B cell (primary cell): ENCODE measurements at regions not wholly inside any gene's neighbourhood (a gene's known extent, or its start where the extent isn't known, plus 50 kb on each side); places are given as distances from the start of the nearest gene placed in this dataset.

Source experiments
- ATAC-seq: fragments of 200-7000 bp; cut with Tn5 transposase; one replicate; pipeline ENCODE4 v1.10.0; 2021; ENCODE audit warnings: low read depth, mild to moderate bottlenecking, moderate number of reproducible peaks, moderate library complexity
- CTCF ChIA-PET: fragments of 350-600 bp; sonication (Branson Sonifier 250); formaldehyde crosslinking; loops from one replicate; lab custom pipeline; 2021; ENCODE audit warnings: antibody characterized with exemption, inconsistent platforms; lab: Charles Lee
- POLR2A ChIA-PET: fragments of 350-600 bp; sonication (Branson Sonifier 250); formaldehyde crosslinking; loops from one replicate; lab custom pipeline; 2021; ENCODE audit warnings: antibody characterized with exemption; lab: Charles Lee
- DNase-seq: peaks from one replicate; pipeline ENCODE4 v3.0.0; 2013
- H2AFZ ChIP-seq: 2 replicates; pipeline ENCODE4 v1.6.1; 2012; ENCODE audit warnings: mild to moderate bottlenecking, low read depth, low read length; ENCODE audit not compliant: insufficient read depth, poor library complexity, severe bottlenecking
- H3K27ac ChIP-seq, 2 donors: 1 replicate in 1 of 2; 2 replicates in 1 of 2; pipeline ENCODE4 v1.5.1; 2012 to 2013; ENCODE audit warnings: low read length in 2 of 2, mild to moderate bottlenecking in 2 of 2, moderate library complexity in 1 of 2
- H3K27me3 ChIP-seq, 4 experiments: fragments of 200-600 bp in 1 of 4; sonication (generic) in 1 of 4; replicated peaks in 1 of 4; 1 replicate in 2 of 4; 2 replicates in 2 of 4; pipeline versions ENCODE4 v1.6.1 to v1.7.0; 2013 to 2016; ENCODE audit warnings: low read length in 3 of 4, mild to moderate bottlenecking in 2 of 4, mixed read lengths in 1 of 4, moderate library complexity in 1 of 4; ENCODE audit not compliant: insufficient read depth in 4 of 4, control insufficient read depth in 3 of 4; ENCODE audit errors: control extremely low read depth in 1 of 4
- H3K36me3 ChIP-seq, 2 experiments: replicated peaks in 1 of 2; 1 replicate in 1 of 2; 2 replicates in 1 of 2; pipeline versions ENCODE4 v1.6.1 to v1.7.1; 2013; ENCODE audit warnings: low read length in 1 of 2; ENCODE audit not compliant: insufficient read depth in 2 of 2, control insufficient read depth in 1 of 2; ENCODE audit errors: control extremely low read depth in 1 of 2, extremely low read depth in 1 of 2
- H3K4me1 ChIP-seq, 2 donors: fragments of 200-600 bp in 1 of 2; sonication (generic) in 1 of 2; 1 replicate in 1 of 2; 2 replicates in 1 of 2; pipeline versions ENCODE4 v1.5.1 to v1.6.1; 2013 to 2017; ENCODE audit warnings: low read length in 2 of 2; ENCODE audit not compliant: control insufficient read depth in 2 of 2, insufficient read depth in 2 of 2
- H3K4me2 ChIP-seq: replicated peaks from 2 replicates; pipeline ENCODE3; 2012; ENCODE audit warnings: mild to moderate bottlenecking, low read depth, low read length; ENCODE audit not compliant: poor library complexity, severe bottlenecking
- H3K4me3 ChIP-seq, 5 experiments: fragments of 200-600 bp in 1 of 5; sonication (generic) in 1 of 5; 1 replicate in 3 of 5; 2 replicates in 2 of 5; pipeline versions ENCODE4 v1.5.1 to v1.7.0; 2011 to 2016; ENCODE audit warnings: low read length in 4 of 5, mild to moderate bottlenecking in 4 of 5, low read depth in 2 of 5, control low read depth in 1 of 5, moderate library complexity in 1 of 5; ENCODE audit not compliant: insufficient read depth in 1 of 5; ENCODE audit errors: control extremely low read depth in 1 of 5, extremely low read depth in 1 of 5
- H3K79me2 ChIP-seq: fragments of 200-600 bp; sonication (generic); one replicate; pipeline ENCODE4 v1.6.0; 2016; ENCODE audit warnings: low read length; ENCODE audit not compliant: control insufficient read depth, insufficient read depth
- H3K9ac ChIP-seq: fragments of 200-600 bp; sonication (generic); 2 replicates; pipeline ENCODE4 v1.6.1; 2017; ENCODE audit warnings: mild to moderate bottlenecking, low read length, moderate library complexity
- H3K9me3 ChIP-seq, 3 donors: one replicate each; pipeline versions ENCODE4 v1.6.1 to v1.7.1; 2013; ENCODE audit warnings: low read length in 2 of 3; ENCODE audit not compliant: control insufficient read depth in 2 of 3, insufficient read depth in 1 of 3; ENCODE audit errors: control extremely low read depth in 1 of 3
- H4K20me1 ChIP-seq: 2 replicates; pipeline ENCODE4 v1.6.0; 2012; ENCODE audit warnings: mild to moderate bottlenecking, low read length; ENCODE audit not compliant: insufficient read depth, control insufficient read depth, poor library complexity, severe bottlenecking
- H3K27ac Mint-ChIP-seq: one replicate; pipeline ENCODE4 v1.8.0; 2021; ENCODE audit warnings: mixed read lengths
- H3K27me3 Mint-ChIP-seq: one replicate; pipeline ENCODE4 v1.8.0; 2021; ENCODE audit warnings: mixed read lengths
- H3K4me1 Mint-ChIP-seq: one replicate; pipeline ENCODE4 v1.8.0; 2021; ENCODE audit warnings: mixed read lengths
- H3K4me3 Mint-ChIP-seq: one replicate; pipeline ENCODE4 v1.8.0; 2021; ENCODE audit warnings: mixed read lengths
- H3K9me3 Mint-ChIP-seq: one replicate; pipeline ENCODE4 v1.8.0; 2022; ENCODE audit warnings: mixed read lengths; ENCODE audit not compliant: insufficient read depth
- CTCF ChIP-seq: fragments of 200-600 bp; IDR thresholded peaks from one replicate; pipeline ENCODE4 v1.8.0; 2022; ENCODE audit warnings: antibody characterized with exemption, mild to moderate bottlenecking
- EZH2 ChIP-seq: IDR thresholded peaks from 2 replicates; pipeline ENCODE4 v1.6.1; 2012; ENCODE audit warnings: borderline replicate concordance, low read depth, mild to moderate bottlenecking, moderate library complexity, low read length; ENCODE audit not compliant: insufficient read depth, poor library complexity, severe bottlenecking
- WGBS: methylation state at CpG from one replicate; pipeline ENCODE4 v1.1.5; 2013; ENCODE audit warnings: missing lambda C conversion rate; ENCODE audit not compliant: insufficient coverage; 5-methylcytosine and 5-hydroxymethylcytosine counted together
- intact Hi-C: fragments of 100-400 bp; cut with micrococcal nuclease; formaldehyde crosslinking; loops from one replicate; pipeline ENCODE4 v1.10.0; 2022

GRCh38 chr22:22035203-22035602 lies 52.6 kb upstream of the TOP3B start:
- ATAC-seq: no peak
- Mint-ChIP-seq H3K27me3 (no peaks in the 10 kb centered on the region), H3K4me1 (peaks cover 93% of the 10 kb centered on the region), H3K4me3 (no peak overlapping the region), H3K9me3 (no peaks in the 10 kb centered on the region), H3K27ac (peak overlapping the region; percentile 48)
- Histone ChIP-seq H3K27me3 (no peaks in the 10 kb centered on the region), H3K36me3 (no peaks in the 10 kb centered on the region), H3K4me3 (no peak overlapping the region), H3K27ac (no peak overlapping the region), H3K4me1 (peaks cover 66 to 85% of the 10 kb centered on the region in 2 donors), H4K20me1 (no peaks in the 10 kb centered on the region), H3K9me3 (peaks cover 0 to 4% (median 0%) of the 10 kb centered on the region in 3 donors), H3K4me2 (no peak overlapping the region), H3K79me2 (no peaks in the 10 kb centered on the region), H3K9ac (no peak overlapping the region), H2AFZ (no peak overlapping the region)
- ChIA-PET CTCF (interaction anchor here (1.1 to 7.8 kb wide), 6 partner anchors 9 to 201 kb away, joined by 4 to 122 read pairs (median 18); no protein-coding TSS in a partner anchor), POLR2A (no interaction called here)
- TF ChIP-seq CTCF (no peak), EZH2 (no peak)
- intact Hi-C loops: loop anchor here (10.0 kb wide), 1 partner anchor 900 kb away; no protein-coding TSS in a partner anchor
- no peak for DNase-seq

- ChIA-PET CTCF (interaction anchor here (1.1 to 7.8 kb wide), 6 partner anchors 9 to 201 kb away, joined by 4 to 122 read pairs (median 46); no protein-coding TSS in a partner anchor), POLR2A (no interaction called here)
- TF ChIP-seq CTCF (no peak), EZH2 (no peak)
- peaks cover 91% of the 10 kb centered on the region for H3K4me1 Mint-ChIP-seq
- Histone ChIP-seq H3K79me2 (no peaks in the 10 kb centered on the region), H3K36me3 (no peaks in the 10 kb centered on the region), H3K4me3 (no peak overlapping the region), H4K20me1 (no peaks in the 10 kb centered on the region), H3K4me2 (no peak overlapping the region), H3K4me1 (peaks cover 70 to 86% of the 10 kb centered on the region in 2 donors), H3K27me3 (no peaks in the 10 kb centered on the region), H2AFZ (no peak overlapping the region), H3K9me3 (peaks cover 0 to 4% (median 0%) of the 10 kb centered on the region in 3 donors), H3K27ac (no peak overlapping the region), H3K9ac (no peak overlapping the region)
- intact Hi-C loops: loop anchor here (5.0 to 10.0 kb wide), 3 partner anchors 52 to 900 kb away; partner anchors contain the start of gene TOP3B
- H3K9me3 Mint-ChIP-seq: no peaks in the 10 kb centered on the region
- DNase-seq: no peak
- no peak for ATAC-seq
- H3K4me3 Mint-ChIP-seq: no peak overlapping the region
- H3K27me3 Mint-ChIP-seq: no peaks in the 10 kb centered on the region
- WGBS: 100% methylated on average over 2 of the region's 3 CpGs
- H3K27ac Mint-ChIP-seq: peak overlapping the region; percentile 48
Measured at GRCh38 chr22:22034469-22035132, 52.0 kb upstream of the TOP3B start.
